ENCODE measurements at regions not wholly inside any gene's neighbourhood (a gene's known extent, or its start where the extent isn't known, plus 50 kb on each side); places are given as distances from the start of the nearest gene placed in this dataset.

GRCh38 chr5:74952406-74952805, 86.2 kb upstream of the FAM169A start:
- TF ChIP-seq, protein P1, sequence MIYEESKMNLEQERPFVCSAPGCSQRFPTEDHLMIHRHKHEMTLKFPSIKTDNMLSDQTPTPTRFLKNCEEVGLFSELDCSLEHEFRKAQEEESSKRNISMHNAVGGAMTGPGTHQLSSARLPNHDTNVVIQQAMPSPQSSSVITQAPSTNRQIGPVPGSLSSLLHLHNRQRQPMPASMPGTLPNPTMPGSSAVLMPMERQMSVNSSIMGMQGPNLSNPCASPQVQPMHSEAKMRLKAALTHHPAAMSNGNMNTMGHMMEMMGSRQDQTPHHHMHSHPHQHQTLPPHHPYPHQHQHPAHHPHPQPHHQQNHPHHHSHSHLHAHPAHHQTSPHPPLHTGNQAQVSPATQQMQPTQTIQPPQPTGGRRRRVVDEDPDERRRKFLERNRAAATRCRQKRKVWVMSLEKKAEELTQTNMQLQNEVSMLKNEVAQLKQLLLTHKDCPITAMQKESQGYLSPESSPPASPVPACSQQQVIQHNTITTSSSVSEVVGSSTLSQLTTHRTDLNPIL (CRISPR knock-in tag; IDR thresholded peaks at IDR 0.05; ENCODE audit: low read depth) = no peak
- TF ChIP-seq ZFP30 (CRISPR knock-in tag; IDR thresholded peaks at IDR 0.05) = no peak
- no peak for TF ChIP-seq POU6F1 (CRISPR knock-in tag; IDR thresholded peaks at IDR 0.05; ENCODE audit: borderline replicate concordance, low read depth)
- no peak for TF ChIP-seq RARB (CRISPR knock-in tag; IDR thresholded peaks at IDR 0.05)
- no peak for TF ChIP-seq PPARA (CRISPR knock-in tag; IDR thresholded peaks at IDR 0.05; ENCODE audit: borderline replicate concordance)
- TF ChIP-seq ZNF8 (CRISPR knock-in tag; IDR thresholded peaks at IDR 0.05) = no peak
- TF ChIP-seq ESRRG (CRISPR knock-in tag; IDR thresholded peaks at IDR 0.05) = no peak
- no peak for TF ChIP-seq BACH2 (CRISPR knock-in tag; IDR thresholded peaks at IDR 0.05; ENCODE audit: borderline replicate concordance)
- TF ChIP-seq SNAI2 (CRISPR knock-in tag; IDR thresholded peaks at IDR 0.05) = no peak
- TF ChIP-seq ISL1 (CRISPR knock-in tag; IDR thresholded peaks at IDR 0.05) = no peak
- TF ChIP-seq, protein P2, sequence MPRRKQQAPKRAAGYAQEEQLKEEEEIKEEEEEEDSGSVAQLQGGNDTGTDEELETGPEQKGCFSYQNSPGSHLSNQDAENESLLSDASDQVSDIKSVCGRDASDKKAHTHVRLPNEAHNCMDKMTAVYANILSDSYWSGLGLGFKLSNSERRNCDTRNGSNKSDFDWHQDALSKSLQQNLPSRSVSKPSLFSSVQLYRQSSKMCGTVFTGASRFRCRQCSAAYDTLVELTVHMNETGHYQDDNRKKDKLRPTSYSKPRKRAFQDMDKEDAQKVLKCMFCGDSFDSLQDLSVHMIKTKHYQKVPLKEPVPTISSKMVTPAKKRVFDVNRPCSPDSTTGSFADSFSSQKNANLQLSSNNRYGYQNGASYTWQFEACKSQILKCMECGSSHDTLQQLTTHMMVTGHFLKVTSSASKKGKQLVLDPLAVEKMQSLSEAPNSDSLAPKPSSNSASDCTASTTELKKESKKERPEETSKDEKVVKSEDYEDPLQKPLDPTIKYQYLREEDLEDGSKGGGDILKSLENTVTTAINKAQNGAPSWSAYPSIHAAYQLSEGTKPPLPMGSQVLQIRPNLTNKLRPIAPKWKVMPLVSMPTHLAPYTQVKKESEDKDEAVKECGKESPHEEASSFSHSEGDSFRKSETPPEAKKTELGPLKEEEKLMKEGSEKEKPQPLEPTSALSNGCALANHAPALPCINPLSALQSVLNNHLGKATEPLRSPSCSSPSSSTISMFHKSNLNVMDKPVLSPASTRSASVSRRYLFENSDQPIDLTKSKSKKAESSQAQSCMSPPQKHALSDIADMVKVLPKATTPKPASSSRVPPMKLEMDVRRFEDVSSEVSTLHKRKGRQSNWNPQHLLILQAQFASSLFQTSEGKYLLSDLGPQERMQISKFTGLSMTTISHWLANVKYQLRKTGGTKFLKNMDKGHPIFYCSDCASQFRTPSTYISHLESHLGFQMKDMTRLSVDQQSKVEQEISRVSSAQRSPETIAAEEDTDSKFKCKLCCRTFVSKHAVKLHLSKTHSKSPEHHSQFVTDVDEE (CRISPR knock-in tag; IDR thresholded peaks at IDR 0.05) = no peak
- no peak for ATAC-seq

DNA sequence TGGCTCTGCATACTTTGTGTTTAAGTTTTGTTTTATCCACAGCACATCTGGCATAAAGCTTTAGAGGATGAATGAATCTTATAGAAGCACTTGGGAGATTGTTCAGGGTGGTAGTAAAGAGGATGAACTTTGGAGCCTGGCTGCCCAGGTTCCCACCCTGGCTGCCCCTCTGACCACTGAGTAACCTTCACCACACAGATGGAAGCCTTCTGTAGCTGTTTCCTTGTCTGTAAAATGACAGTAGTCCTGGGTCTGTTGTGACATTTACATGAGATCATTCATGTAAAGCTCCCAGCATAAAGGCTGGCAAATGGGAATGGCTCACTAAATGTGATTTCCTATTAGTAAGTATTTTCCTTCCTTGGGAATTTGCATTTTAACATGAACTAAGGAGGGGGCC, 85.7 kb upstream of the FAM169A start:
- ATAC-seq = no peak

DNA sequence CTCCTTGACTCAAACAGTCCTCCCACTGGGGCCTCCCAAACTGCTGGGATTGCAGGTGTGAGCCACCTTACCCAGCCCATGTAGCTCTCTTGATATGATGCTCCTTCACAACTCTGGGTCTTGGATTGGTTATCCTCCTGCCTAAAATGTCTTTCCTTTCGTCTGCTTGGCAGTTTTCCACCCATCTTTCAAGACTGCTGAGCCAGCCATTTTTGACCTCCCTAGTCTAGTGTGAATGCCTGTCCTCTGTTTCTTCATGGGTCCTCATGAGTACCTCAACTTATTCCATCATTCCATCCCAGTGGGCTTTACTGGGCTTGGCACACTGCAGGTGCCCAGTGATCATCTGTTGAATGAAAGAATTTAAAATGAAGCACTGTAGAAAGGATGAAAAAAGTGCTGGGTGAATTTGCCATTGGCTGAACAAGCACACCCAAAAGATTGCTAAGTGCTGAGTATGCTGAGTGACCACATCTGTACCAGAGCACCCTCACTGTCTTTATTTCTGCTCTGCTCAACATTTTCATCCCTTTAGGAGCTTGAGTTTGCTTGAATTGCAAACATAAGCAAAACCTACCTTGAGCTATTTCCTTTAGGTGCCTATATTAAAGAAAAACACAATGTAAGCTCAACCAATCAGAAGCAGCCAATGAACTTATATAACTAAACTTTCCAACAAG, 84.8 kb upstream of the FAM169A start:
- ATAC-seq = no peak
- no peak for TF ChIP-seq POU6F1 (CRISPR knock-in tag; IDR thresholded peaks at IDR 0.05; ENCODE audit: borderline replicate concordance, low read depth)
- TF ChIP-seq ISL1 (CRISPR knock-in tag; IDR thresholded peaks at IDR 0.05) = no peak
- no peak for TF ChIP-seq CSDC2 (CRISPR knock-in tag; IDR thresholded peaks at IDR 0.05)
- TF ChIP-seq OSR1 (CRISPR knock-in tag; IDR thresholded peaks at IDR 0.05) = no peak
- no peak for TF ChIP-seq PATZ1 (CRISPR knock-in tag; IDR thresholded peaks at IDR 0.05; ENCODE audit: borderline replicate concordance)
- TF ChIP-seq ESRRG (CRISPR knock-in tag; IDR thresholded peaks at IDR 0.05) = no peak

More for the DNA sequence above, 85.7 kb upstream of the FAM169A start:
- no peak for TF ChIP-seq ZNF565 (CRISPR knock-in tag; conservative IDR thresholded peaks at IDR 0.05; ENCODE audit: low read depth)
- no peak for TF ChIP-seq CSRNP3 (CRISPR knock-in tag; IDR thresholded peaks at IDR 0.05)
- no peak for TF ChIP-seq ZFP30 (CRISPR knock-in tag; IDR thresholded peaks at IDR 0.05)
- TF ChIP-seq RARB (CRISPR knock-in tag; IDR thresholded peaks at IDR 0.05) = no peak
- TF ChIP-seq BACH2 (CRISPR knock-in tag; IDR thresholded peaks at IDR 0.05; ENCODE audit: borderline replicate concordance) = no peak
- TF ChIP-seq ZNF8 (CRISPR knock-in tag; IDR thresholded peaks at IDR 0.05) = no peak
- no peak for TF ChIP-seq SNAI2 (CRISPR knock-in tag; IDR thresholded peaks at IDR 0.05)
- TF ChIP-seq CSDC2 (CRISPR knock-in tag; IDR thresholded peaks at IDR 0.05) = no peak
- TF ChIP-seq ZC3H10 (CRISPR knock-in tag; IDR thresholded peaks at IDR 0.05) = no peak
- no peak for TF ChIP-seq TCF4 (CRISPR knock-in tag; IDR thresholded peaks at IDR 0.05; ENCODE audit: borderline replicate concordance)
- TF ChIP-seq POU6F1 (CRISPR knock-in tag; IDR thresholded peaks at IDR 0.05; ENCODE audit: borderline replicate concordance, low read depth) = no peak

Data from SK-N-SH treated with all-trans-retinoic acid at 6 μM for 48 hours (cell line).